ENCODE measurements at regions not wholly inside any gene's neighbourhood (a gene's known extent, or its start where the extent isn't known, plus 50 kb on each side); places are given as distances from the start of the nearest gene placed in this dataset.
"Not testable (repeated sequence)": the region's sequence is repeated elsewhere in the genome, so short reads cannot be mapped to it uniquely, and the experiment has no call there.

GRCh38 chr12:5262450-5262849 lies 169.5 kb upstream of the NTF3 start:
- DNase-seq (ENCODE audit: low spot score), result no peak

- DNase-seq (ENCODE audit: low spot score), result no peak
Measured at GRCh38 chr12:5262885-5263284, 169.0 kb upstream of the NTF3 start.

- DNase-seq (ENCODE audit: low spot score), result peak; percentile 22
Measured at GRCh38 chr12:5264006-5264405, 167.9 kb upstream of the NTF3 start.

- no peak for DNase-seq (ENCODE audit: low spot score)
Measured at GRCh38 chr12:5267603-5268423, 164.1 kb upstream of the NTF3 start.

- no peak for DNase-seq (ENCODE audit: low spot score)
Measured at GRCh38 chr12:5268424-5269210, 163.3 kb upstream of the NTF3 start.

- DNase-seq (ENCODE audit: low spot score), result no peak
Measured at GRCh38 chr12:5269846-5270245, 162.1 kb upstream of the NTF3 start.

GRCh38 chr12:5272018-5272785 lies 159.7 kb upstream of the NTF3 start:
- DNase-seq (ENCODE audit: low spot score), result no peak

- DNase-seq (ENCODE audit: low spot score), result no peak
Measured at GRCh38 chr12:5273709-5274108, 158.2 kb upstream of the NTF3 start.

GRCh38 chr12:5276327-5276880 lies 155.5 kb upstream of the NTF3 start:
- DNase-seq (ENCODE audit: low spot score), result no peak

- DNase-seq (ENCODE audit: low spot score), result no peak
Measured at GRCh38 chr12:5280086-5280485, 151.8 kb upstream of the NTF3 start.

- not testable (repeated sequence) for DNase-seq (ENCODE audit: low spot score)
Measured at GRCh38 chr12:5290368-5290767, 141.5 kb upstream of the NTF3 start.

GRCh38 chr12:5292651-5293050 lies 139.3 kb upstream of the NTF3 start:
- no peak for DNase-seq (ENCODE audit: low spot score)

- no peak for DNase-seq (ENCODE audit: low spot score)
Measured at GRCh38 chr12:5293773-5294172, 138.1 kb upstream of the NTF3 start.

- no peak for DNase-seq (ENCODE audit: low spot score)
Measured at GRCh38 chr12:5294274-5295070, 137.4 kb upstream of the NTF3 start.

- no peak for DNase-seq (ENCODE audit: low spot score)
Measured at GRCh38 chr12:5295151-5295550, 136.8 kb upstream of the NTF3 start.

- DNase-seq (ENCODE audit: low spot score), result no peak
Measured at GRCh38 chr12:5295996-5296395, 135.9 kb upstream of the NTF3 start.

GRCh38 chr12:5301539-5301938 lies 130.4 kb upstream of the NTF3 start:
- no peak for DNase-seq (ENCODE audit: low spot score)

GRCh38 chr12:5305425-5305824 lies 126.5 kb upstream of the NTF3 start:
- DNase-seq (ENCODE audit: low spot score), result no peak

GRCh38 chr12:5305886-5306545 lies 125.9 kb upstream of the NTF3 start:
- no peak for DNase-seq (ENCODE audit: low spot score)

GRCh38 chr12:5307065-5307464 lies 124.8 kb upstream of the NTF3 start:
- DNase-seq (ENCODE audit: low spot score), result no peak

- DNase-seq (ENCODE audit: low spot score), result no peak
Measured at GRCh38 chr12:5308216-5308615, 123.7 kb upstream of the NTF3 start.
